Activated CD4-positive, alpha-beta T cell treated with anti-CD3 and anti-CD28 coated beads for 36 hours (primary cell): ENCODE measurements at regions not wholly inside any gene's neighbourhood (a gene's known extent, or its start where the extent isn't known, plus 50 kb on each side); places are given as distances from the start of the nearest gene placed in this dataset.

ENCODE experiments used
- ATAC-seq: fragments of 200-7000 bp; cut with Tn5 transposase; one replicate; pipeline ENCODE4 v1.10.0; 2021; ENCODE audit warnings: mild to moderate bottlenecking, moderate library complexity
- CTCF ChIA-PET: fragments of 350-600 bp; sonication (Branson Sonifier 250); formaldehyde crosslinking; loops from one replicate; lab custom pipeline; 2021; ENCODE audit warnings: antibody characterized with exemption; lab: Charles Lee
- POLR2A ChIA-PET: fragments of 350-600 bp; sonication (Branson Sonifier 250); formaldehyde crosslinking; loops from one replicate; lab custom pipeline; 2021; ENCODE audit warnings: antibody characterized with exemption, inconsistent platforms; lab: Charles Lee
- DNase-seq: peaks from one replicate; pipeline ENCODE4 v3.0.0-alpha.2; 2020
- H3K27ac Mint-ChIP-seq: one replicate; pipeline ENCODE4 v1.8.0; 2021; ENCODE audit warnings: mixed read lengths
- H3K27me3 Mint-ChIP-seq: one replicate; pipeline ENCODE4 v1.8.0; 2021; ENCODE audit warnings: mixed read lengths
- H3K36me3 Mint-ChIP-seq: one replicate; pipeline ENCODE4 v1.8.0; 2021; ENCODE audit warnings: low read depth, mixed read lengths
- H3K4me1 Mint-ChIP-seq: one replicate; pipeline ENCODE4 v1.8.0; 2021; ENCODE audit warnings: mixed read lengths
- H3K4me3 Mint-ChIP-seq: one replicate; pipeline ENCODE4 v1.8.0; 2021; ENCODE audit warnings: mild to moderate bottlenecking, moderate library complexity, mixed read lengths
- H3K9me3 Mint-ChIP-seq: one replicate; pipeline ENCODE4 v1.8.0; 2021; ENCODE audit warnings: low read depth, mixed read lengths
- intact Hi-C, 2 experiments: fragments of 100-400 bp; cut with DNase I in 1 of 2; cut with micrococcal nuclease in 1 of 2; formaldehyde crosslinking; loops; one replicate each; pipeline versions ENCODE4 v1.14.2 to v1.15.1; 2022 to 2024; cut with DNase I, micrococcal nuclease

DNA sequence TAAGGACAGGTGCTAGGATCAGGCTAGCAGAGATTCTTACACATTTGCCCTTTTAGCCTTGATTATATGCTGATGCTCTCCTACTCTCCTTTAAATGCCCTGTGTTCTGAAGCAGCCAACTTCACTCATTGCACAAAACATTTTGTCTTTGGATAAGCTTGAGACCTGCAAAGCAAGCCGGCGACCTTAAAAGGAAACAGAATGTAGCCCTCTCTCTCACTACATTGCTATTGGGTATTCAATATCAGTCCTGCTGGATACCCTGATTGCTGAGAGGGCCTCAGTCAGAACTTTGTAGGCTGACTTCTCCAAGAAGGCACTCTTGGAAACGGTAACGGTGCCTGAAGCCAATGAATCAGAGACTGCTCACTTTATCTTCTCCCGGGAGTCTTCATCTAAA, 528.9 kb downstream of the DTWD2 start:
- H3K27ac Mint-ChIP-seq, result no peak overlapping the region
- DNase-seq (no peak), ATAC-seq (no peak)
- no peaks in the 10 kb centered on the region for H3K36me3 Mint-ChIP-seq
- H3K4me3 Mint-ChIP-seq, result no peak overlapping the region
- H3K27me3 Mint-ChIP-seq, result no peaks in the 10 kb centered on the region
- CTCF ChIA-PET, result no interaction called here
- no peaks in the 10 kb centered on the region for H3K4me1 Mint-ChIP-seq
- POLR2A ChIA-PET, result no interaction called here
- H3K9me3 Mint-ChIP-seq, result no peaks in the 10 kb centered on the region
- intact Hi-C loops, result no loop called here

DNA sequence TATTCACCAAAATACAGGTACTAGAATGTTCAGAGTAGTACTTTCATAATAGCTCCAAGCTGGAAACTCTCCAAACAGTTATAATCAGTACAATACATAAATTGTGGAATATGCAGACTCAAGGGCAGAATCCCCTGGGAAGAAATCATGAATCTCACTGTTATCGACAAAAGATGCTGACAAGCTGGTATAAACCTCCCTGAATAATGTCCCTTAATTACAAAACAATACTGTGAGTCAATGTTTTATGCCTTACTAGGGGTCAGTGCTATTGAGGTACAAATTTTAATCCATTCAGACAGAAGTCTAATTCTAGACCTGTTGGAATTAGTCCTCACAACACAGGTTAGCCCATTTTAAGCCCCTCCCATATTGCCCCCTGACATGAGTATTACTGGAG, 532.3 kb downstream of the DTWD2 start:
- H3K9me3 Mint-ChIP-seq, result no peaks in the 10 kb centered on the region
- H3K27ac Mint-ChIP-seq, result no peak overlapping the region
- H3K27me3 Mint-ChIP-seq, result no peaks in the 10 kb centered on the region
- ChIA-PET CTCF (no interaction called here), POLR2A (no interaction called here)
- ATAC-seq, result no peak
- H3K4me1 Mint-ChIP-seq, result no peaks in the 10 kb centered on the region
- DNase-seq, result no peak
- intact Hi-C loops, result no loop called here
- H3K4me3 Mint-ChIP-seq, result no peak overlapping the region
- H3K36me3 Mint-ChIP-seq, result no peaks in the 10 kb centered on the region

DNA sequence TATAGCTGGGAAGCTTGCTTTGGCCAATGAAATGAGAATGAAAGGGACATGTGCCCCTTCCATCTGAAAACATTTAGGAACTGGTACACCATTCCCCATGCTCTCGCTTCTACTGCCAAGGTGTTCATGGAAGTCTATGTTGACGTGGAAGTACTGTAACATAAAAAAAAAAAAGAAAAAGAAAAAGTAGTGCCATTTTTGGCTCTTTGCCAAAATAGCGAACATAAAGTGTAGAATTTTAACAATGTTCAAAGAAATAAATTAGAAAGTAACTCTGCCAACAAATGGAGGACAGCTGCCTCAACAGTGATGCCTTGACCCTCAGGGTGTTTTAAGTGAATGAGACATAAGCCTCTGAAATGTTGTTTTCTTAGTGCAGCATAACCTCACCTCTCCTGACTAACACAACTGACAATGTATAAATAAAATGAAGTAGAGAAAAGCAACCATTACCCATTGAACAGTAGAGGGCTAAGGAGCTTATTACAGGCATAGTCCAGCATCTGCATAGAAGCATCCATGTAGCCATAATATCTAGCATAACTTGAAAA, 536.6 kb downstream of the DTWD2 start:
- CTCF ChIA-PET, result interaction anchor here (0.6 kb wide), 1 partner anchor 69 kb away, joined by 5 read pairs; no protein-coding TSS in a partner anchor
- DNase-seq, result no peak
- intact Hi-C loops, result no loop called here
- no peak overlapping the region for H3K27ac Mint-ChIP-seq
- H3K9me3 Mint-ChIP-seq, result no peaks in the 10 kb centered on the region
- no peak for ATAC-seq
- POLR2A ChIA-PET, result no interaction called here
- H3K27me3 Mint-ChIP-seq, result no peaks in the 10 kb centered on the region
- H3K36me3 Mint-ChIP-seq, result no peaks in the 10 kb centered on the region
- H3K4me3 Mint-ChIP-seq, result no peak overlapping the region
- no peaks in the 10 kb centered on the region for H3K4me1 Mint-ChIP-seq

DNA sequence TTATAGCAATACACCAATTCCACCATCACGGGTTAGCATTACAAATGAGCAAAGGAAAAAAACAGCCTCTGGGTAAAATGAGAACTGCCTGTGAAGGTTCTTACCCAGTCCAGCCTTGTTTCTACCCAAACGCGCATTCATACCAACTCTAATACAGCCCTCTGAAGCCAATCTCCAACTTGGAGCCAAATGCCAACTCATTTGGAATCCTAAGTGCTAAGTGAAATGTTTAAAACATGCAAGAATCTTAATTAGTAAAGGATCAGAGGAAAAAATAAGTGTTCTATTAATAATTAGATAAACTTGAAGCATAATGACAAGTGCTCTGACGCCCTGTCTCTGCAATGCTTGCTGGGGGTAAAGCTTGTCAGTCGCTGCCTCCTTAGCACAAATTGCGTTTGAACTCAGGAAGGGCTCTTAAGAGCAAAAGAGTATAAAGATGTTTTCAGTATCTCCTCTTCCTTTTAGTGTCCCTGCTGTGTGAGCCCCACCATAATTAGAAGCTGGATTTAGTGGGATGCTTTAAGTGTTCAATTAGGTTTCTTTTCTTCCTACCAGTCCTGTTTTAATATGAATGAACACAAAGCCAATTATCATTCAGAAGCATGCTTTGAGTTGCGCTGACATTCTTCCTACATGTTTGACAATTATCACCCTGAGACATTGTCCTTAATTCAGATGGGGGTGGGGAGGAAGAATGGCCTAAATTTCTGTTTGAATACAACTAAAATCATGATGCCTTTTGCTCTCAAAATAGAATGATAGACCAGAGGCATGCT, 537.6 kb downstream of the DTWD2 start:
- Mint-ChIP-seq H3K36me3 (no peaks in the 10 kb centered on the region), H3K9me3 (no peaks in the 10 kb centered on the region), H3K27ac (no peak overlapping the region), H3K27me3 (no peaks in the 10 kb centered on the region), H3K4me3 (no peak overlapping the region), H3K4me1 (no peaks in the 10 kb centered on the region)
- DNase-seq, result no peak
- ChIA-PET CTCF (no interaction called here), POLR2A (no interaction called here)
- ATAC-seq, result no peak
- intact Hi-C loops, result no loop called here

DNA sequence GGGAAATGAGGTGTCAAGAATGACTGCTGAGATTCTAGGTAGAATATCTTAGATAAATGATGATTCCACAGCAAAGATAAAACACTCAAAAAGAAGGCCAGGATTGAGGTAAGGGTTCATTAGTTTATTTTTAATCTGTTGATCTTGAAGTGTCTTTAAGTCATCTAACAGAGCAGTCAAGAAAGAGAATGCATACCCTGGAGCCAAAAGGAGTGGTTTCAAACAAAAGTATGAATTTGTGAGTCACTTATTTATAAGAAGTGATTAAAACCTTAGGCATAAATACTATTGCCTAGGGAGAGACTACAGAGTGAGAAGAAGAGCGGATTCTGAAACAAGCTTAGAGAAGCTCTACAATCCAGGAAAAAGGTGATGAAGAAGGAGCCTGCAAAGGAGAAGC, 541.0 kb downstream of the DTWD2 start:
- no peaks in the 10 kb centered on the region for H3K4me1 Mint-ChIP-seq
- DNase-seq (no peak), ATAC-seq (no peak)
- no peaks in the 10 kb centered on the region for H3K9me3 Mint-ChIP-seq
- no peaks in the 10 kb centered on the region for H3K27me3 Mint-ChIP-seq
- H3K4me3 Mint-ChIP-seq, result no peak overlapping the region
- intact Hi-C loops, result no loop called here
- no peaks in the 10 kb centered on the region for H3K36me3 Mint-ChIP-seq
- ChIA-PET POLR2A (no interaction called here), CTCF (no interaction called here)
- no peak overlapping the region for H3K27ac Mint-ChIP-seq

DNA sequence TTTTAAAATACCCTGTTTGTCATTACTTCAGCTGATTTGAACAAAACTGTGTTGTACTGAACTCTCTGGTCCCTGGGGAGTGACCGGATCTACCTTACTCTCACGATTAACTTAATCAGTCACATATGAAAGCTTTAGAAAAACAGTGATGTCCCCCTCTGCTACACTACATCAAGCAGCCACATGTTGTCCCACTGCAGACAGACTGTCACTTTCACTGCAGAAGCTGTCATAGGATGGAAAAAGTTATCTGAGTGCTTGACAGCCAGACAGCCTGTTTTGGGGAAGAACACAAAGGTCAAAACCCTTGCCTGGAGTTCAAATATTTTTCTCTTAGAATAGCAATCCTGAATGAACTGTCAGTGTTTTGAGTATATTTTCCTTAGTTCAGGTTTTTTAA, 546.4 kb downstream of the DTWD2 start:
- intact Hi-C loops, result no loop called here
- Mint-ChIP-seq H3K9me3 (no peaks in the 10 kb centered on the region), H3K4me3 (no peak overlapping the region), H3K27me3 (no peaks in the 10 kb centered on the region), H3K27ac (no peak overlapping the region), H3K4me1 (no peaks in the 10 kb centered on the region), H3K36me3 (no peaks in the 10 kb centered on the region)
- no peak for ATAC-seq
- ChIA-PET POLR2A (interaction anchor here (0.6 kb wide), 1 partner anchor 251 kb away, joined by 3 read pairs; no protein-coding TSS in a partner anchor), CTCF (no interaction called here)
- DNase-seq, result no peak

DNA sequence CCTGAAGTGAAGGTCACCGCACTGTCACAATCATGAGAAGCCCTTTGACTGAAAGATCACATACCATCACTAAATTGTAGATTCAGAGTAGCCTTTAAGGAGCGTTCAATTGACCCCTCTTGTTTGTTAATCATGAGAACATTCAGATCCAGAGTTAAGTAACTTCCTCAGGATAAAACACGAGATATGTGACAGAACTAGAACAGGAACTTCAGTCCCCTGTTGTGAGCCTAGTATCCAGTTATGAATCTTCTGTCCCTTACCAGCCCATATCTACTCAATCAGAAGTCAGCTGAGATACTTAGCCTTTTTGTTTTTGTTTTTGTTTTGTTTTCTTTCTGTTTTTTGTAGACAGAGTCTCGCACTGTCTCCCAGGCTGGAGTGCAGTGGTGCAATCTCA, 547.3 kb downstream of the DTWD2 start:
- intact Hi-C loops, result no loop called here
- DNase-seq (no peak), ATAC-seq (no peak)
- no peaks in the 10 kb centered on the region for H3K4me1 Mint-ChIP-seq
- no peak overlapping the region for H3K27ac Mint-ChIP-seq
- CTCF ChIA-PET, result no interaction called here
- no peaks in the 10 kb centered on the region for H3K27me3 Mint-ChIP-seq
- H3K36me3 Mint-ChIP-seq, result no peaks in the 10 kb centered on the region
- H3K9me3 Mint-ChIP-seq, result no peaks in the 10 kb centered on the region
- H3K4me3 Mint-ChIP-seq, result no peak overlapping the region
- POLR2A ChIA-PET, result no interaction called here

DNA sequence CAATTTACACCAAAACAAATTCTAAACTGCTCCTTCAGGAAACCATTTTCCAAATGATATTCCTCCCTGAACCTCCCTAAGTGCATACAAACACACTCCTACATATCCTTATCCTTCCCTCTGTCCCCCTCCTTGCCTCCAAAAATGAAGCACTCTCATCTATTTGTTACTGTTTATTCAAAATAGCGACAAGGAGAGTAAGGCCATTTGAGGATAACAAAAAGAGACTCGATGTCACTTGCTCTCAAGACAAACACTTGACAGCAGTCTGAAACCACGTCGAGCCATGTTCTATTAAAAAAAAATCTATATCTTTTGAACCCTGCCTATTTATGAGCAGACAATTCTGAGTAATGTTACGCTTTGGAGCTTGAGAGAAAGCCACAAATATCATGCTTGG, 547.9 kb downstream of the DTWD2 start:
- Mint-ChIP-seq H3K9me3 (no peaks in the 10 kb centered on the region), H3K27me3 (no peaks in the 10 kb centered on the region), H3K36me3 (no peaks in the 10 kb centered on the region), H3K4me1 (no peaks in the 10 kb centered on the region), H3K27ac (no peak overlapping the region), H3K4me3 (no peak overlapping the region)
- DNase-seq (no peak), ATAC-seq (no peak)
- ChIA-PET POLR2A (no interaction called here), CTCF (no interaction called here)
- intact Hi-C loops, result no loop called here

DNA sequence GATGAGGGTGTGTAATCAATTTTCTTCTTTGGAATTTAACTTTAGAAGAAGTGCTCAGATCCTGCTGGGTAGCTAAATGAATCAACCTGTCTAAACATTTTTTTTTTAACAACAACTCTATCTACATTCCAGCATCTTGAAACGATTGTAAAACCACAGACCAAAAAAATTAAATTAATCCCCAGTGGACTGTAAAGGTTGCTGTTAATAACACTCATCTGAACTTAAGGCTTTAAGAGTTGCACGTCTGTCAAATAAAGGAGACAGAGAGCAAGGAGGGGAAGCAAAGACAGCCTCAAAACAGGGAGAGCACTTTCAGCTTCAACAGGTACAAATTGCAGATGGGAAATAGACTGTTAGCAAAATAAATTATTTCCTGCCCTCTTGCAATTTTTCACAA, 548.5 kb downstream of the DTWD2 start:
- ChIA-PET CTCF (no interaction called here), POLR2A (no interaction called here)
- Mint-ChIP-seq H3K27ac (no peak overlapping the region), H3K4me3 (no peak overlapping the region), H3K36me3 (no peaks in the 10 kb centered on the region), H3K27me3 (no peaks in the 10 kb centered on the region), H3K4me1 (no peaks in the 10 kb centered on the region), H3K9me3 (no peaks in the 10 kb centered on the region)
- no peak for DNase-seq
- intact Hi-C loops, result no loop called here
- no peak for ATAC-seq

DNA sequence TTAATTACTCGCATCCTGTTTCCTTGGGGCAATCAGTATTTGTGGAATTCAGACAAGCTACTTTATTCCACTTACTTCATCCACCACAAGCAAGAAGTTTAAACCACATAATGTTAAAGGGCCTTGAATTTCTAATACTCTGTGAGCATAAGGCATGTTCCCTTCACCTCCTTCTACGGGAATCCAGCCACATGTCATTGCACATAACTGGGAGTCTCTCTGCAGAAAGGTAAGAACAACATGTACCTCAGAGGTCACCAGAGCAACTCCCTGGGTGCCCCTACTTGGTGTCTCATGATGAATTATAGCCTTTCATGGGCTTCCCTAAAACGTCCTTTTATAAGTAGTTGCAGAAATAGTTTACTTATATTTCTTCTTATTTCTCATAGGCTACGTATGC, 553.2 kb downstream of the DTWD2 start:
- no peaks in the 10 kb centered on the region for H3K36me3 Mint-ChIP-seq
- DNase-seq (no peak), ATAC-seq (no peak)
- ChIA-PET POLR2A (no interaction called here), CTCF (no interaction called here)
- no peaks in the 10 kb centered on the region for H3K27me3 Mint-ChIP-seq
- no peak overlapping the region for H3K4me3 Mint-ChIP-seq
- intact Hi-C loops, result no loop called here
- H3K9me3 Mint-ChIP-seq, result no peaks in the 10 kb centered on the region
- H3K27ac Mint-ChIP-seq, result no peak overlapping the region
- no peaks in the 10 kb centered on the region for H3K4me1 Mint-ChIP-seq

DNA sequence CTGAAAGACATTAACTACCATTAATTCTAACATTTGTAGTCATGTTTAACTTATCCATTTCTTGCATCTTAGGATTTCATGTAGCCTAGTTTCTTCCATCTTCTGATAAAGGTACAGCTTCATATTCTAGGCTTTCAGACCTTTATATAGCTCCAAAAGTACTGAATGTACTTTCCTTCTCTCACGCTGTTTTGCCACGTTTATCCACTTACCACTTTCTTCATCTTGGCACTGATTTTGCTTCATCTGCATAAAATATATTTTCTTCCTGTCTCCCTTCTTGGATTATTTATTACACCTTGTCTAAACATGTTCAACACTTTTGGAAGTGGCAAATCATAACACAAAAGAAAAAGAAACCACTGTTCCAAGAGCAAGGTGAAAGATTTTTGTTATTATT, 553.8 kb downstream of the DTWD2 start:
- no peaks in the 10 kb centered on the region for H3K4me1 Mint-ChIP-seq
- ChIA-PET POLR2A (no interaction called here), CTCF (no interaction called here)
- H3K36me3 Mint-ChIP-seq, result no peaks in the 10 kb centered on the region
- no peaks in the 10 kb centered on the region for H3K27me3 Mint-ChIP-seq
- intact Hi-C loops, result no loop called here
- no peak overlapping the region for H3K27ac Mint-ChIP-seq
- H3K9me3 Mint-ChIP-seq, result no peaks in the 10 kb centered on the region
- DNase-seq, result no peak
- H3K4me3 Mint-ChIP-seq, result no peak overlapping the region
- ATAC-seq, result no peak

DNA sequence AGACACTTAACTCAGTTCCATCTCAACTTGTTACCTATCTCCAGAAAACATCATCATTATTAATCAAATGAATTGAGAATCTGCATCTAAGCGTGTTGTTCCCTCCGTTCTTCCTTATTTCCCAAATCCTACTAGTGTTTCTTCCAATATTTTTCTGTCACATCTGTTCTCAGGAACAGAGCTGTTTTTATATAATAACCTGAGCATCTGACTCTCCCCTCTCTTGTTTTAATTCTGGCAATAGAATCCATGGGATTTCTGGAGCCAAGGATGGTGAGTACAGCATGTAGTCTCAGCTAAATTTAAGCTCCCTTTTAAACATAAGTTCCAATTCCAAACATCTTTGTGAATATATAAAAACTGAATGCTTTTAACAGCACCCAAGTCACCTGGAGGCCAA, 558.3 kb downstream of the DTWD2 start:
- intact Hi-C loops, result no loop called here
- H3K36me3 Mint-ChIP-seq, result no peaks in the 10 kb centered on the region
- no peak overlapping the region for H3K27ac Mint-ChIP-seq
- H3K4me3 Mint-ChIP-seq, result no peak overlapping the region
- DNase-seq (no peak), ATAC-seq (no peak)
- CTCF ChIA-PET, result no interaction called here
- POLR2A ChIA-PET, result no interaction called here
- H3K9me3 Mint-ChIP-seq, result peaks cover 2% of the 10 kb centered on the region
- no peaks in the 10 kb centered on the region for H3K4me1 Mint-ChIP-seq
- no peaks in the 10 kb centered on the region for H3K27me3 Mint-ChIP-seq
